T-helper 1 cell treated with Interleukin-12 subunit alpha and Interleukin-12 subunit beta and Interleukin-4 antibody, amounts not matched to agents 30 μg/mL and 1 μg/mL, for 36 hours (primary cell): ENCODE measurements at regions not wholly inside any gene's neighbourhood (a gene's known extent, or its start where the extent isn't known, plus 50 kb on each side); places are given as distances from the start of the nearest gene placed in this dataset.

Source experiments
- H3K27ac Mint-ChIP-seq: one replicate; pipeline ENCODE4 v1.8.0; 2021; ENCODE audit warnings: mild to moderate bottlenecking, mixed read lengths
- H3K27me3 Mint-ChIP-seq: one replicate; pipeline ENCODE4 v1.8.0; 2021; ENCODE audit warnings: low read depth, mixed read lengths
- H3K36me3 Mint-ChIP-seq: one replicate; pipeline ENCODE4 v1.8.0; 2021; ENCODE audit warnings: low read depth, mixed read lengths
- H3K4me1 Mint-ChIP-seq: one replicate; pipeline ENCODE4 v1.8.0; 2021; ENCODE audit warnings: low read depth, mixed read lengths
- H3K4me3 Mint-ChIP-seq: one replicate; pipeline ENCODE4 v1.8.0; 2021; ENCODE audit warnings: mild to moderate bottlenecking, moderate library complexity, mixed read lengths
- H3K9me3 Mint-ChIP-seq: one replicate; pipeline ENCODE4 v1.8.0; 2021; ENCODE audit warnings: mixed read lengths

DNA sequence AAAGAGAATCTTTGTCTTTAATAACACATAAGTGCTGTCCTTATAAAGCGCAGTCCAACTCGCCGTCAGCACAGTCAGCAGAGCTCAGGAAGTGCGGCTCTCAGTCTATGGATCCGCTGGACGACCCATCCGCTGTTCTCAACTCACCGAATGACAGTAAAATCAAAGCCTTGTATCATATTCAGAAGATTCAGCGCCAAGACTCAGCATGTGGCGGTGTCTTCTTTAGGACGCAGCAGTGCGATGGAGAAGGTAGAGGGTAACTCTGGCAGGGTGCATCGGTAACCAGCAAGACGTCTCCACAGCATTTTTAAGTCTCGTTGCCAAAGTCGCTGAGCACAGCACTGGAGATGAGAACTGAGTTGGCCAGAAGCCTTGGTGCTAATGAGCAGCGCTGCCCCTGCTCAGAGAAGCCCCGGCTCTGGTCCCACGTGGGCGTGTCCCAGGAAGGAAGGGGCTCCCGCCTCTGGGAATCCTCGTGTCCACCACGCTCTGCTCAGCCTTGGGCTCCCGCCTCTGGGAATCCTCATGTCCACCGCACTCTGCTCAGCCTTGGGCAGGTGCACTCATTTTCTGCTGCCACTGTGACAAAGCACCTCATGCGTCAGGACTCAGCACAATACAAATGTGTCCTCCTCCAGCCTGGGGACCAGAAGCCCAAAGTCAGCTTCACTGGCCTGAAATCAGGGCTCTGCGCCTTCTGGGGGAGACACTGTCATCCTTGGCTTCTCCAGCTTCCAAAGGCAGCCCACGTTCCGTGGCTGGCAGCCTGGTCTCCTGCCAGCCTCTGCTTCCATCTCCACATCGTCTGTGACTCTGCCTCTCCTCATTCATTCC, 238.0 kb upstream of the SALL3 start:
- no peaks in the 10 kb centered on the region for H3K27me3 Mint-ChIP-seq
- no peaks in the 10 kb centered on the region for H3K4me1 Mint-ChIP-seq
- no peak overlapping the region for H3K4me3 Mint-ChIP-seq
- no peaks in the 10 kb centered on the region for H3K36me3 Mint-ChIP-seq
- no peak overlapping the region for H3K27ac Mint-ChIP-seq
- peaks cover 4% of the 10 kb centered on the region for H3K9me3 Mint-ChIP-seq

- Mint-ChIP-seq H3K27me3 (no peaks in the 10 kb centered on the region), H3K4me1 (no peaks in the 10 kb centered on the region), H3K9me3 (peaks cover 4% of the 10 kb centered on the region), H3K4me3 (no peak overlapping the region), H3K36me3 (no peaks in the 10 kb centered on the region), H3K27ac (no peak overlapping the region)
These were observed 237.3 kb upstream of the SALL3 start for GRCh38 chr18:78742218-78742745.

GRCh38 chr18:78743078-78743477, 236.5 kb upstream of the SALL3 start:
- H3K36me3 Mint-ChIP-seq = no peaks in the 10 kb centered on the region
- no peaks in the 10 kb centered on the region for H3K27me3 Mint-ChIP-seq
- no peak overlapping the region for H3K27ac Mint-ChIP-seq
- H3K9me3 Mint-ChIP-seq = peaks cover 4% of the 10 kb centered on the region
- no peak overlapping the region for H3K4me3 Mint-ChIP-seq
- H3K4me1 Mint-ChIP-seq = no peaks in the 10 kb centered on the region

GRCh38 chr18:78751664-78752063, 228.0 kb upstream of the SALL3 start:
- no peak overlapping the region for H3K27ac Mint-ChIP-seq
- H3K4me3 Mint-ChIP-seq = no peak overlapping the region
- no peaks in the 10 kb centered on the region for H3K36me3 Mint-ChIP-seq
- no peaks in the 10 kb centered on the region for H3K27me3 Mint-ChIP-seq
- H3K9me3 Mint-ChIP-seq = no peaks in the 10 kb centered on the region
- no peaks in the 10 kb centered on the region for H3K4me1 Mint-ChIP-seq

DNA sequence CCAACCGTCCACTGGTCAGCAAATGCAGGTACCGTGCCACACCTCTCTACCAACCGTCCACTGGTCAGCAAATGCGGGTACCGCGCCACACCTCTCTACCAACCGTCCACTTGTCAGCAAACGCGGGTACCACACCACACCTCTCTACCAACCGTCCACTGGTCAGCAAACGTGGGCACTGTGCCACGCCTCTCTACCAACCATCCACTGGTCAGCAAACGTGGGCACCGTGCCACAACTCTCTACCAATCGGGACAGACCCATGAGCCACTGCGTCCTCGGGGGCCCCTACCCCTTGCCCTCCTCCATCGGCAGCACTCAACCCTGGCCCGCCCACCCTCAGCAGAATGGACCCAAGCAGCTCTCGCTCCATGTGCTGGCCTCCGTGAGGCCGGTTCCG, 226.4 kb upstream of the SALL3 start:
- H3K4me1 Mint-ChIP-seq = no peaks in the 10 kb centered on the region
- no peaks in the 10 kb centered on the region for H3K36me3 Mint-ChIP-seq
- no peak overlapping the region for H3K4me3 Mint-ChIP-seq
- no peak overlapping the region for H3K27ac Mint-ChIP-seq
- no peaks in the 10 kb centered on the region for H3K27me3 Mint-ChIP-seq
- no peaks in the 10 kb centered on the region for H3K9me3 Mint-ChIP-seq

- Mint-ChIP-seq H3K9me3 (no peaks in the 10 kb centered on the region), H3K27me3 (no peaks in the 10 kb centered on the region), H3K27ac (no peak overlapping the region), H3K4me1 (no peaks in the 10 kb centered on the region), H3K4me3 (no peak overlapping the region), H3K36me3 (no peaks in the 10 kb centered on the region)
These were observed 225.1 kb upstream of the SALL3 start for GRCh38 chr18:78754311-78755043.

- H3K36me3 Mint-ChIP-seq = no peaks in the 10 kb centered on the region
- H3K4me1 Mint-ChIP-seq = no peaks in the 10 kb centered on the region
- no peak overlapping the region for H3K27ac Mint-ChIP-seq
- peaks cover 12% of the 10 kb centered on the region for H3K9me3 Mint-ChIP-seq
- no peak overlapping the region for H3K4me3 Mint-ChIP-seq
- no peaks in the 10 kb centered on the region for H3K27me3 Mint-ChIP-seq
These were observed 222.6 kb upstream of the SALL3 start for GRCh38 chr18:78757014-78757413.

DNA sequence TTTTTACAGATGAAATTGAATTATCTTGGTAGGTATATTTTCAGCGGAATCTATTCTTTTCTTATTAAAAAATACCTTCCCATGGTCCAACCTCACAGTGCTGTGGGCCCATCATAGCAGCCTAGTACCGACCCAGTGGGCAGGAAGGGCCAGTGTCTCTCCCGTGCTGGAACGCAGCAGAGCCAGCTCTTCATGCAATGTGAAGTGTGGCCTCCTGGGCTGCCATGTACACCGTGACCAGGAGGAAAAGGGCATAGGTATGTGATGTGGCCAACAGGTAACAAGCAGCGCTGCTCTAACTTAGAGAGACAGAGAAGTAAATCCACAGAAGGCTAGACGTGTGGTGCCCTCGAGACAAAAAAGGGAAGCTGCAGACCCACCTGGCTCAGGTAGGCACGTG, 221.1 kb upstream of the SALL3 start:
- H3K9me3 Mint-ChIP-seq = peaks cover 26% of the 10 kb centered on the region
- H3K4me1 Mint-ChIP-seq = no peaks in the 10 kb centered on the region
- H3K36me3 Mint-ChIP-seq = no peaks in the 10 kb centered on the region
- H3K27ac Mint-ChIP-seq = no peak overlapping the region
- no peaks in the 10 kb centered on the region for H3K27me3 Mint-ChIP-seq
- no peak overlapping the region for H3K4me3 Mint-ChIP-seq

- H3K27me3 Mint-ChIP-seq = no peaks in the 10 kb centered on the region
- peaks cover 28% of the 10 kb centered on the region for H3K9me3 Mint-ChIP-seq
- no peaks in the 10 kb centered on the region for H3K36me3 Mint-ChIP-seq
- H3K4me3 Mint-ChIP-seq = no peak overlapping the region
- H3K27ac Mint-ChIP-seq = no peak overlapping the region
- H3K4me1 Mint-ChIP-seq = no peaks in the 10 kb centered on the region
These were observed 216.9 kb upstream of the SALL3 start for GRCh38 chr18:78762753-78763152.

- H3K4me1 Mint-ChIP-seq = no peaks in the 10 kb centered on the region
- H3K4me3 Mint-ChIP-seq = no peak overlapping the region
- no peak overlapping the region for H3K27ac Mint-ChIP-seq
- no peaks in the 10 kb centered on the region for H3K36me3 Mint-ChIP-seq
- H3K9me3 Mint-ChIP-seq = peaks cover 28% of the 10 kb centered on the region
- H3K27me3 Mint-ChIP-seq = no peaks in the 10 kb centered on the region
These were observed 215.1 kb upstream of the SALL3 start for GRCh38 chr18:78764544-78764943.

DNA sequence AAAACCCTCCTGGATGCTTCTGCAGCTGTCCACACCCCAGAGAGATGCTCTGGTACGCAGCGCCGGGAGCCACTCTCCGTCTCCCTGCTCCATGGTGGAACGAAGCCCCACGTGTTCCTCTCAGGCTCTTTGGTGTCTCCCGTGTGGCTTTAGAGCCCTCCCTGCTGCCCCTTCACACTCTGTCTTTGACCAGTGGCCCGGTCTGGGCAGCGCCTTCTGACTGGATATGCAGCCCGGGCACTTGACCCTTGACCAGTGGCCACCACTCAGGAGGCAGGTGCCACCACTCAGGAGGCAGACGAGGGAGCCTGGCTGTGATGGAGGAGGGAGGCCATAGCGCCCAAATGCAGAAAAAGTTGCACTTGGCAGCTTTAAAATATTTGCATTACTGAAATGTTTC, 214.5 kb upstream of the SALL3 start:
- Mint-ChIP-seq H3K27ac (no peak overlapping the region), H3K27me3 (no peaks in the 10 kb centered on the region), H3K36me3 (no peaks in the 10 kb centered on the region), H3K4me3 (no peak overlapping the region), H3K9me3 (peaks cover 26% of the 10 kb centered on the region), H3K4me1 (no peaks in the 10 kb centered on the region)

DNA sequence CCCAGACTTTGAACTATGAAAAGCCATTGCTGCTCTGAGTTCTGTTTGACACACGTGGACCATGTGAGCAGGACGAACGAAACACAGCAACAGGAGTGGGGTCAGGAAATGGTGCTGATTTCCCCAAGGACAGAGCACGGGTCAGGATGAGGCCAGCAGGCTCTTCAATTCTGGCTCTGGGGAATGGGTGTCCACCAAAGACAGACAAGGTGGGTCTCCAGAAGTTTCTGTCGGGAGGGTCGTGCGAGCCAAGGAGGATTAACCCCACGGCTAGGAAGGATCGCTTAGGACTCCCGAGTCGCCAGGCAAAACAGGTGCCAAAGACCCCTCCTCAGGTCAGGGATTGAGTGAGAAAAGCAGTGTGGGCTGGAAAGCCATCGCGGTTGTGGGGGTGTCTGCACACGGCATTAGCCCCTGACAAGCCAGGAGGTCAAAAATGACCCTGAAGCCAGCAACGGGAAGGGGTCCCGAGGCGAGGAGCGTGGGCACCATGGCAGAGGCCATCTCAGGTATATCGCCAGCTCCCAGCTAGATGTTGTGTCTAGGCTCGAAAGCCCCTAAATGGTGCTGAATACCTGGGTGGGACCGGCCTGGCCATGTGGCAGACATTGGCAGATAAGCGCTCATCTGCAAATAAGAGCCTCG, 213.9 kb upstream of the SALL3 start:
- Mint-ChIP-seq H3K27me3 (no peaks in the 10 kb centered on the region), H3K9me3 (peaks cover 21% of the 10 kb centered on the region), H3K27ac (no peak overlapping the region), H3K36me3 (no peaks in the 10 kb centered on the region), H3K4me3 (no peak overlapping the region), H3K4me1 (no peaks in the 10 kb centered on the region)

- H3K27ac Mint-ChIP-seq = no peak overlapping the region
- H3K27me3 Mint-ChIP-seq = no peaks in the 10 kb centered on the region
- H3K4me1 Mint-ChIP-seq = no peaks in the 10 kb centered on the region
- H3K4me3 Mint-ChIP-seq = no peak overlapping the region
- peaks cover 16% of the 10 kb centered on the region for H3K9me3 Mint-ChIP-seq
- no peaks in the 10 kb centered on the region for H3K36me3 Mint-ChIP-seq
These were observed 212.7 kb upstream of the SALL3 start for GRCh38 chr18:78766651-78767533.

- Mint-ChIP-seq H3K36me3 (no peaks in the 10 kb centered on the region), H3K9me3 (peaks cover 10% of the 10 kb centered on the region), H3K27ac (no peak overlapping the region), H3K27me3 (no peaks in the 10 kb centered on the region), H3K4me1 (no peaks in the 10 kb centered on the region), H3K4me3 (no peak overlapping the region)
These were observed 212.0 kb upstream of the SALL3 start for GRCh38 chr18:78767648-78768071.
